GM19099 (cell line): ENCODE measurements at regions not wholly inside any gene's neighbourhood (a gene's known extent, or its start where the extent isn't known, plus 50 kb on each side); places are given as distances from the start of the nearest gene placed in this dataset.

Source experiments
- POLR2A ChIP-seq: IDR thresholded peaks from 3 replicates; pipeline ENCODE4 v1.6.1; 2011; ENCODE audit warnings: low read depth; ENCODE audit not compliant: insufficient read length; ENCODE audit errors: extremely low read depth

GRCh38 chrX:40792433-40792832 lies 57.1 kb upstream of the MED14 start:
- TF ChIP-seq POLR2A: no peak

GRCh38 chrX:40805404-40805803 lies 70.1 kb upstream of the MED14 start:
- TF ChIP-seq POLR2A: no peak

- TF ChIP-seq POLR2A: no peak
Observed at GRCh38 chrX:40806513-40807220, 71.3 kb upstream of the MED14 start.

- TF ChIP-seq POLR2A: no peak
Observed at GRCh38 chrX:40807384-40807783, 72.0 kb upstream of the MED14 start.

GRCh38 chrX:40808203-40808602 lies 72.9 kb upstream of the MED14 start:
- TF ChIP-seq POLR2A: no peak

GRCh38 chrX:40809210-40809609 lies 73.9 kb upstream of the MED14 start:
- TF ChIP-seq POLR2A: no peak

GRCh38 chrX:40816906-40817305 lies 81.6 kb upstream of the MED14 start:
- no peak for TF ChIP-seq POLR2A

GRCh38 chrX:40818236-40818635 lies 82.9 kb upstream of the MED14 start:
- no peak for TF ChIP-seq POLR2A

- TF ChIP-seq POLR2A: no peak
Observed at GRCh38 chrX:40821780-40822179, 86.4 kb upstream of the MED14 start.

- TF ChIP-seq POLR2A: no peak
Observed at GRCh38 chrX:40827331-40827730, 92.0 kb upstream of the MED14 start.

GRCh38 chrX:40831750-40832149 lies 96.4 kb upstream of the MED14 start:
- TF ChIP-seq POLR2A: no peak

GRCh38 chrX:40832723-40833122 lies 97.4 kb upstream of the MED14 start:
- TF ChIP-seq POLR2A: no peak

- no peak for TF ChIP-seq POLR2A
Observed at GRCh38 chrX:40834225-40834624, 98.9 kb upstream of the MED14 start.

- TF ChIP-seq POLR2A: no peak
Observed at GRCh38 chrX:40835526-40835925, 100.2 kb upstream of the MED14 start.

- TF ChIP-seq POLR2A: no peak
Observed at GRCh38 chrX:40843643-40844042, 108.3 kb upstream of the MED14 start.

- no peak for TF ChIP-seq POLR2A
Observed at GRCh38 chrX:40844471-40844870, 109.1 kb upstream of the MED14 start.

GRCh38 chrX:40845331-40845911 lies 110.1 kb upstream of the MED14 start:
- no peak for TF ChIP-seq POLR2A
